Activated CD4-positive, alpha-beta T cell treated with anti-CD3 and anti-CD28 coated beads, Interleukin-2, amount 10 ng/mL, durations not matched to agents 24 days and 14 days (primary cell): ENCODE measurements at regions not wholly inside any gene's neighbourhood (a gene's known extent, or its start where the extent isn't known, plus 50 kb on each side); places are given as distances from the start of the nearest gene placed in this dataset.

Experiments
- DNase-seq: peaks from one replicate; pipeline ENCODE4 v3.0.0; 2022
- H3K27ac Mint-ChIP-seq: one replicate; pipeline ENCODE4 v1.8.0; 2022; ENCODE audit warnings: mild to moderate bottlenecking, mixed read lengths
- H3K27me3 Mint-ChIP-seq: one replicate; pipeline ENCODE4 v1.8.0; 2022; ENCODE audit warnings: mixed read lengths
- H3K36me3 Mint-ChIP-seq: one replicate; pipeline ENCODE4 v1.8.0; 2022; ENCODE audit warnings: low read depth, mild to moderate bottlenecking, mixed read lengths
- H3K4me1 Mint-ChIP-seq: one replicate; pipeline ENCODE4 v1.8.0; 2021; ENCODE audit warnings: mixed read lengths
- H3K4me3 Mint-ChIP-seq: one replicate; pipeline ENCODE4 v1.8.0; 2022; ENCODE audit warnings: mild to moderate bottlenecking, moderate library complexity, mixed read lengths
- H3K9me3 Mint-ChIP-seq: one replicate; pipeline ENCODE4 v1.8.0; 2021; ENCODE audit warnings: mixed read lengths
- intact Hi-C: fragments of 100-400 bp; cut with micrococcal nuclease; formaldehyde crosslinking; loops from one replicate; pipeline ENCODE4 v1.15.1; 2023

GRCh38 chr22:34486381-34486780 lies 566.1 kb upstream of the LARGE1 start:
- Mint-ChIP-seq H3K36me3 (no peaks in the 10 kb centered on the region), H3K9me3 (peaks cover 6% of the 10 kb centered on the region), H3K4me3 (no peak overlapping the region), H3K27ac (no peak overlapping the region), H3K27me3 (no peaks in the 10 kb centered on the region), H3K4me1 (no peaks in the 10 kb centered on the region)
- intact Hi-C loops: no loop called here
- DNase-seq: no peak

GRCh38 chr22:34489861-34490260 lies 569.6 kb upstream of the LARGE1 start:
- intact Hi-C loops: no loop called here
- Mint-ChIP-seq H3K27ac (no peak overlapping the region), H3K27me3 (no peaks in the 10 kb centered on the region), H3K4me1 (no peaks in the 10 kb centered on the region), H3K4me3 (no peak overlapping the region), H3K36me3 (no peaks in the 10 kb centered on the region), H3K9me3 (peaks cover 13% of the 10 kb centered on the region)
- no peak for DNase-seq

- Mint-ChIP-seq H3K27me3 (no peaks in the 10 kb centered on the region), H3K4me3 (no peak overlapping the region), H3K36me3 (no peaks in the 10 kb centered on the region), H3K9me3 (peaks cover 13% of the 10 kb centered on the region), H3K4me1 (no peaks in the 10 kb centered on the region), H3K27ac (no peak overlapping the region)
- intact Hi-C loops: no loop called here
- DNase-seq: no peak
Measured at GRCh38 chr22:34490886-34491285, 570.6 kb upstream of the LARGE1 start.

GRCh38 chr22:34493486-34493885 lies 572.5 kb upstream of the ISX start:
- no peaks in the 10 kb centered on the region for H3K27me3 Mint-ChIP-seq
- intact Hi-C loops: no loop called here
- no peak for DNase-seq
- H3K4me1 Mint-ChIP-seq: no peaks in the 10 kb centered on the region
- no peak overlapping the region for H3K27ac Mint-ChIP-seq
- no peaks in the 10 kb centered on the region for H3K36me3 Mint-ChIP-seq
- no peak overlapping the region for H3K4me3 Mint-ChIP-seq
- peaks cover 26% of the 10 kb centered on the region for H3K9me3 Mint-ChIP-seq

GRCh38 chr22:34501366-34501965 lies 564.5 kb upstream of the ISX start:
- H3K4me1 Mint-ChIP-seq: no peaks in the 10 kb centered on the region
- H3K36me3 Mint-ChIP-seq: no peaks in the 10 kb centered on the region
- intact Hi-C loops: no loop called here
- peaks cover 22% of the 10 kb centered on the region for H3K9me3 Mint-ChIP-seq
- no peak overlapping the region for H3K27ac Mint-ChIP-seq
- H3K4me3 Mint-ChIP-seq: no peak overlapping the region
- DNase-seq: no peak
- no peaks in the 10 kb centered on the region for H3K27me3 Mint-ChIP-seq

GRCh38 chr22:34502821-34503220 lies 563.1 kb upstream of the ISX start:
- peaks cover 14% of the 10 kb centered on the region for H3K9me3 Mint-ChIP-seq
- no peaks in the 10 kb centered on the region for H3K27me3 Mint-ChIP-seq
- no peaks in the 10 kb centered on the region for H3K4me1 Mint-ChIP-seq
- DNase-seq: no peak
- no peak overlapping the region for H3K4me3 Mint-ChIP-seq
- no peak overlapping the region for H3K27ac Mint-ChIP-seq
- no peaks in the 10 kb centered on the region for H3K36me3 Mint-ChIP-seq
- intact Hi-C loops: no loop called here

GRCh38 chr22:34508797-34509196 lies 557.2 kb upstream of the ISX start:
- Mint-ChIP-seq H3K4me3 (no peak overlapping the region), H3K27ac (no peak overlapping the region), H3K36me3 (no peaks in the 10 kb centered on the region), H3K27me3 (no peaks in the 10 kb centered on the region), H3K4me1 (no peaks in the 10 kb centered on the region), H3K9me3 (peaks cover 3% of the 10 kb centered on the region)
- no peak for DNase-seq
- intact Hi-C loops: no loop called here

GRCh38 chr22:34526681-34527080 lies 539.3 kb upstream of the ISX start:
- no peaks in the 10 kb centered on the region for H3K36me3 Mint-ChIP-seq
- intact Hi-C loops: no loop called here
- H3K27ac Mint-ChIP-seq: no peak overlapping the region
- no peak overlapping the region for H3K4me3 Mint-ChIP-seq
- no peak for DNase-seq
- no peaks in the 10 kb centered on the region for H3K4me1 Mint-ChIP-seq
- no peaks in the 10 kb centered on the region for H3K9me3 Mint-ChIP-seq
- no peaks in the 10 kb centered on the region for H3K27me3 Mint-ChIP-seq

GRCh38 chr22:34534101-34534500 lies 531.9 kb upstream of the ISX start:
- peaks cover 11% of the 10 kb centered on the region for H3K9me3 Mint-ChIP-seq
- no peak overlapping the region for H3K27ac Mint-ChIP-seq
- H3K4me3 Mint-ChIP-seq: no peak overlapping the region
- peak; percentile 10 for DNase-seq
- intact Hi-C loops: no loop called here
- no peaks in the 10 kb centered on the region for H3K4me1 Mint-ChIP-seq
- no peaks in the 10 kb centered on the region for H3K36me3 Mint-ChIP-seq
- H3K27me3 Mint-ChIP-seq: no peaks in the 10 kb centered on the region

- Mint-ChIP-seq H3K4me1 (no peaks in the 10 kb centered on the region), H3K27me3 (no peaks in the 10 kb centered on the region), H3K27ac (no peak overlapping the region), H3K4me3 (no peak overlapping the region), H3K9me3 (peaks cover 4% of the 10 kb centered on the region), H3K36me3 (no peaks in the 10 kb centered on the region)
- intact Hi-C loops: no loop called here
- DNase-seq: no peak
Measured at GRCh38 chr22:34567367-34567766, 498.6 kb upstream of the ISX start.

GRCh38 chr22:34570408-34570807 lies 495.6 kb upstream of the ISX start:
- no peaks in the 10 kb centered on the region for H3K4me1 Mint-ChIP-seq
- H3K4me3 Mint-ChIP-seq: no peak overlapping the region
- H3K9me3 Mint-ChIP-seq: peaks cover 4% of the 10 kb centered on the region
- H3K27me3 Mint-ChIP-seq: no peaks in the 10 kb centered on the region
- no peaks in the 10 kb centered on the region for H3K36me3 Mint-ChIP-seq
- intact Hi-C loops: no loop called here
- H3K27ac Mint-ChIP-seq: no peak overlapping the region
- DNase-seq: no peak

- no peak overlapping the region for H3K27ac Mint-ChIP-seq
- peaks cover 6% of the 10 kb centered on the region for H3K9me3 Mint-ChIP-seq
- no peaks in the 10 kb centered on the region for H3K4me1 Mint-ChIP-seq
- no peak for DNase-seq
- H3K36me3 Mint-ChIP-seq: no peaks in the 10 kb centered on the region
- H3K4me3 Mint-ChIP-seq: no peak overlapping the region
- H3K27me3 Mint-ChIP-seq: no peaks in the 10 kb centered on the region
- intact Hi-C loops: no loop called here
Measured at GRCh38 chr22:34579519-34579918, 486.4 kb upstream of the ISX start.

GRCh38 chr22:34587357-34588356 lies 478.3 kb upstream of the ISX start:
- intact Hi-C loops: no loop called here
- Mint-ChIP-seq H3K4me1 (no peaks in the 10 kb centered on the region), H3K36me3 (no peaks in the 10 kb centered on the region), H3K9me3 (peaks cover 6% of the 10 kb centered on the region), H3K27me3 (no peaks in the 10 kb centered on the region), H3K27ac (no peak overlapping the region), H3K4me3 (no peak overlapping the region)
- no peak for DNase-seq

GRCh38 chr22:34588871-34589545 lies 476.9 kb upstream of the ISX start:
- intact Hi-C loops: no loop called here
- Mint-ChIP-seq H3K9me3 (peaks cover 6% of the 10 kb centered on the region), H3K27ac (no peak overlapping the region), H3K27me3 (no peaks in the 10 kb centered on the region), H3K36me3 (no peaks in the 10 kb centered on the region), H3K4me3 (no peak overlapping the region), H3K4me1 (no peaks in the 10 kb centered on the region)
- no peak for DNase-seq
